Cardiac muscle cell (in vitro differentiated cells and primary cell): ENCODE measurements at regions not wholly inside any gene's neighbourhood (a gene's known extent, or its start where the extent isn't known, plus 50 kb on each side); places are given as distances from the start of the nearest gene placed in this dataset.

Experiments used
- DNase-seq, 2 donors: peaks; one replicate each; pipeline versions ENCODE4 v3.0.0 to v3.0.0-alpha.2; 2010 to 2017; ENCODE audit warnings: low read depth in 1 of 2, low spot score in 1 of 2
- H3K27ac ChIP-seq: fragments of 200-600 bp; sonication (generic); 2 replicates; pipeline ENCODE4 v1.5.1; 2016
- H3K27me3 ChIP-seq: fragments of 200-600 bp; sonication (generic); 2 replicates; pipeline ENCODE4 v1.6.0; 2016; ENCODE audit warnings: control low read depth
- H3K36me3 ChIP-seq: fragments of 200-600 bp; sonication (generic); 2 replicates; pipeline ENCODE4 v1.5.1; 2016; ENCODE audit warnings: control low read depth
- H3K4me1 ChIP-seq: fragments of 200-600 bp; sonication (generic); 2 replicates; pipeline ENCODE4 v1.8.1; 2017; ENCODE audit warnings: low read depth, mild to moderate bottlenecking, mixed run types
- H3K4me3 ChIP-seq: fragments of 200-600 bp; sonication (generic); 2 replicates; pipeline ENCODE4 v1.5.1; 2016; ENCODE audit warnings: mild to moderate bottlenecking
- H3K9me3 ChIP-seq: fragments of 200-600 bp; sonication (generic); 2 replicates; pipeline ENCODE4 v1.5.1; 2017; ENCODE audit warnings: low read depth, mild to moderate bottlenecking, control low read depth
- CTCF ChIP-seq: IDR thresholded peaks from 2 replicates; pipeline ENCODE4 v1.5.1; 2012; ENCODE audit warnings: low read depth, mild to moderate bottlenecking, low read length

GRCh38 chr5:57675236-57675635, 192.6 kb upstream of the ACTBL2 start:
- Histone ChIP-seq H3K4me1 (no peaks in the 10 kb centered on the region), H3K27me3 (no peaks in the 10 kb centered on the region), H3K36me3 (no peaks in the 10 kb centered on the region), H3K4me3 (no peak overlapping the region), H3K9me3 (no peaks in the 10 kb centered on the region), H3K27ac (no peak overlapping the region)
- no peak for TF ChIP-seq CTCF
- DNase-seq = peak in 1 of 2 donors; percentile 34

GRCh38 chr5:57671371-57671770, 188.8 kb upstream of the ACTBL2 start:
- Histone ChIP-seq H3K27me3 (no peaks in the 10 kb centered on the region), H3K36me3 (no peaks in the 10 kb centered on the region), H3K4me3 (no peak overlapping the region), H3K4me1 (no peaks in the 10 kb centered on the region), H3K27ac (no peak overlapping the region), H3K9me3 (no peaks in the 10 kb centered on the region)
- TF ChIP-seq CTCF = no peak
- no peak for DNase-seq

- no peaks in the 10 kb centered on the region for H3K27me3 ChIP-seq
- H3K4me3 ChIP-seq = no peak overlapping the region
- H3K9me3 ChIP-seq = no peaks in the 10 kb centered on the region
- no peak for TF ChIP-seq CTCF
- no peaks in the 10 kb centered on the region for H3K36me3 ChIP-seq
- DNase-seq = peak in 1 of 2 donors; percentile 15
- H3K27ac ChIP-seq = no peak overlapping the region
- peaks cover 22% of the 10 kb centered on the region for H3K4me1 ChIP-seq
These were observed 184.0 kb upstream of the ACTBL2 start for GRCh38 chr5:57666582-57666981.

- no peak overlapping the region for H3K27ac ChIP-seq
- H3K4me1 ChIP-seq = peaks cover 22% of the 10 kb centered on the region
- no peak overlapping the region for H3K4me3 ChIP-seq
- H3K36me3 ChIP-seq = no peaks in the 10 kb centered on the region
- H3K27me3 ChIP-seq = no peaks in the 10 kb centered on the region
- no peak for TF ChIP-seq CTCF
- no peak for DNase-seq
- no peaks in the 10 kb centered on the region for H3K9me3 ChIP-seq
These were observed 182.7 kb upstream of the ACTBL2 start for GRCh38 chr5:57665146-57665936.

- H3K4me3 ChIP-seq = no peak overlapping the region
- H3K4me1 ChIP-seq = peaks cover 22% of the 10 kb centered on the region
- no peak overlapping the region for H3K27ac ChIP-seq
- no peaks in the 10 kb centered on the region for H3K36me3 ChIP-seq
- no peak for TF ChIP-seq CTCF
- peak in 1 of 2 donors; percentile 26 for DNase-seq
- H3K27me3 ChIP-seq = no peaks in the 10 kb centered on the region
- H3K9me3 ChIP-seq = no peaks in the 10 kb centered on the region
These were observed 182.1 kb upstream of the ACTBL2 start for GRCh38 chr5:57664700-57665099.
